Effector memory CD4-positive, alpha-beta T cell (primary cell): ENCODE measurements at regions not wholly inside any gene's neighbourhood (a gene's known extent, or its start where the extent isn't known, plus 50 kb on each side); places are given as distances from the start of the nearest gene placed in this dataset.

Experiments
- DNase-seq, 3 donors: peaks; one replicate each; pipeline ENCODE4 v3.0.0-alpha.2; 2020
- H3K27ac ChIP-seq: 2 replicates; pipeline ENCODE4 v1.7.0; 2013; ENCODE audit warnings: mild to moderate bottlenecking, low read length, moderate library complexity; ENCODE audit not compliant: insufficient read depth, poor library complexity, severe bottlenecking
- H3K27me3 ChIP-seq: replicated peaks from 2 replicates; pipeline ENCODE4 v1.7.0; 2013; ENCODE audit warnings: mild to moderate bottlenecking, low read length; ENCODE audit not compliant: insufficient read depth, control insufficient read depth, poor library complexity, severe bottlenecking
- H3K36me3 ChIP-seq: 2 replicates; pipeline ENCODE4 v1.7.0; 2013; ENCODE audit warnings: mild to moderate bottlenecking, low read length, moderate library complexity; ENCODE audit not compliant: control insufficient read depth, insufficient read depth
- H3K4me1 ChIP-seq: 2 replicates; pipeline ENCODE4 v1.7.0; 2013; ENCODE audit warnings: low read length, mild to moderate bottlenecking; ENCODE audit not compliant: control insufficient read depth, insufficient read depth, poor library complexity, severe bottlenecking
- H3K4me3 ChIP-seq: 2 replicates; pipeline ENCODE4 v1.7.0; 2013; ENCODE audit warnings: low read length, low read depth, mild to moderate bottlenecking; ENCODE audit not compliant: insufficient read depth, poor library complexity, severe bottlenecking
- H3K9me3 ChIP-seq: 2 replicates; pipeline ENCODE4 v1.7.0; 2013; ENCODE audit warnings: mild to moderate bottlenecking, low read length, moderate library complexity; ENCODE audit not compliant: control insufficient read depth

DNA sequence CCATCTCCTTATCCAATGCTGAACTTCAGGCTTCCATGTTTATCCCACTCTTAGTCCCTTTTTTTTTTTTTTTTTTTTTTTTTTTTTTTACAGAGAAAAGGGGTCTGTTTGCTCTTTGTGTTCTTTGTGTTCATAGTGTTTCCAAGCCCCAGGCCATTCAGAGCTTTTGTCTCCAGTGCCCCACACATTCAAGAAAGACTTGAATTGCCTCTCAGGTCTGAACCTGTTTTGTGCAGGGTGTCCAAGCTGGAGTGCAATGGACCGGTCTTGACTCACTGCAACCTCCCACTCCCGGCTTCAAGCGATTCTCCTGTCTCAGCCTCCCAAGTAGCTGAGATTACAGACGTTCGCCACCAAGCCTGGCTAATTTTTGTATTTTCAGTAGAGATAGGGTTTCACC lies 191.2 kb downstream of the PALM2AKAP2 start:
- peaks cover 26% of the 10 kb centered on the region for H3K4me1 ChIP-seq
- no peaks in the 10 kb centered on the region for H3K9me3 ChIP-seq
- no peak overlapping the region for H3K27ac ChIP-seq
- no peaks in the 10 kb centered on the region for H3K36me3 ChIP-seq
- H3K4me3 ChIP-seq = no peak overlapping the region
- no peak for DNase-seq
- H3K27me3 ChIP-seq = no peaks in the 10 kb centered on the region

DNA sequence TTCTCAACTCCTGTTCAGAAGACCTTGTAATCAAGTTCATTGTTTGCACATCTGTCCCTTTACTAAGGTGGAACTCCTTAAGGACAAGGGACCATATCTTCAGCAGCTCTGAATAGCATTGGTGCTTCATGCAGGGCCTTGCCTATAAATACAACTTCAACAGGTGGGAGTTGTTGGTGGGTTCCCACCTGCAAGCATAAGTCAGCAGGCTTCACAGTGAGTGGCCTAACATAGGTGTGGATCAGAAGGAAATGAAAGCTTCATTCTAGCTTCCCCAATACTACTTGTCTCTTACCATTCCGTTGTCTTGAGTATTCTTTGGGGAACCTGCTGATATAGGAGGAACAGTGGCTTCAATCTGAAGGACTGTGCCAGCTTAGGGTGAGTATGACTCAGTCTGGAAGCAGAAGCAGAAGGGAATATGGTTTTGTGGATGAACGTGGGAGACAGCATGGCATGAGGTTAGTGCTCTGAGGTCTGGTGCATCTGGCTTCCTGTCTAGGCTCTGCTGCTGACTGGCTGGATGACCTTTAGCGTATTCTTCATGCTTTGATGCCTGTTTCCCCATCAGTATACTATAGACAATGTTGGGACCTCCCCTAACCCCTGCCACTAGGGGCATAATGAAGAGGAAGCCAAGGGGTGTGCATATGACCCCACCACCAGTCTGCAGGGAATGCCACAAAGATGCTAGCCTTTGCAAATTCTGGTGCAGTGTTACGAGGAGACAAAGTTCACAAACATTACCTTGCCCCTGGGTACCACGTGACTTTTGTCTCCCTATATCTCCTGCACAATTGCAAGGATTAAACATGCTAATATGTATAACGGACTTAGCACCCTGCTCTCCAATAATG lies 192.3 kb downstream of the PALM2AKAP2 start:
- peaks cover 26% of the 10 kb centered on the region for H3K4me1 ChIP-seq
- no peak overlapping the region for H3K27ac ChIP-seq
- H3K27me3 ChIP-seq = no peaks in the 10 kb centered on the region
- no peak for DNase-seq
- no peak overlapping the region for H3K4me3 ChIP-seq
- H3K36me3 ChIP-seq = no peaks in the 10 kb centered on the region
- no peaks in the 10 kb centered on the region for H3K9me3 ChIP-seq

DNA sequence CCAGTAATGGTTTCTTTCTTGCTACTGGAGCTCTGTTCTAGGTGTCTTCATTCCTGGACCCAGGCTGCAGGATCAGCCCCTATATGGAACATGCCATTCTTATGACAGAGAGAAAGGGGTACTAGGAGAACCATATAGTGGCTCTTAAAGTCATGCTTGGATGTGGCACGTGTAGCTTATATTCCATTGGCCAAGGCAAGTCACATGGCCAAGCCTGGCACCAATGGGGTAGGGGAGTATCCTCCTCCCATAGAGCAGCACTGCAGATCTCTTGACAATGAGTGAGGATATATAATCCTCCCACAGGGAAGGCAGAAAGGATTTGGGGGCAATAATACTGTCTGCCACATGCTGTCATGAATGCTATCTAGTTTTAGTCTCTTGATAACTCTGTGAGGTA lies 193.3 kb downstream of the PALM2AKAP2 start:
- Histone ChIP-seq H3K27me3 (no peaks in the 10 kb centered on the region), H3K4me3 (no peak overlapping the region), H3K9me3 (no peaks in the 10 kb centered on the region), H3K36me3 (no peaks in the 10 kb centered on the region), H3K4me1 (peaks cover 16% of the 10 kb centered on the region), H3K27ac (no peak overlapping the region)
- DNase-seq = no peak

DNA sequence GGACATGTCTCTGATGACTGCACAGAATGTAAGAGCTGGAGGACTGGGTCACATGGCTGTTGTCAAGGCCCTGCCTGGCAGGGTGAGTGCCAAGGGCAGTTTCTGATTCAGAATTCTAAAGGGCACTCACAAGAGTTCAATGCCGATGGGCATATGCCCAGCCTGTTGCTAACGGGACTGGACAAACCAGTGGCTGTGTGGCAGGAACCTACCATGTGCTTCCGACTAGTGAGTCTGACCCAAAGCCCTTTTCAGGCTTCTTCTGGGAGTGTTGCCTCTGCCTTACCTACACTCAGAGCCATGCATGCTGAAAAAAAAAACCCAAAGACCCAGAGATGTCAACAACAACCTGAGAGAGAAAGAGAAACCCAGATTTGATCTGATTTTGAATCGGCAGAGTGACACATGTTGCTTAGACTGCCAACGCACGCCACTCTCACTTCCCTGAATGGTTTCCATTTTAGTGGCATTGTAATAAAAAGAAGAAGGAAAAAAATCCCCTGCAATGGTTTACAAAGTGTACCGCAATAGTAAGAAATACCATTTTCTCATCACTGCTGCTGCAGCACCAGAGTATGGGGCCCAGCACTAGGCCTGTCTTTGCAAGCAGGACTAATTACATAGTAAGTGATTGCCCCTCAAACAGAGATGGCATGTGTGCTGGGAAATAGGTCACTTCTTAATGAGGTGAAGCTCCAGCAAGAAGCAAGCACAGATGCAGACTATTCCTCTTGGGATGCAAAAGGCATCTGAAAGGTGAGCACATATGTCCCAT lies 194.3 kb downstream of the PALM2AKAP2 start:
- DNase-seq = no peak
- H3K27me3 ChIP-seq = no peaks in the 10 kb centered on the region
- H3K27ac ChIP-seq = no peak overlapping the region
- H3K4me3 ChIP-seq = no peak overlapping the region
- no peaks in the 10 kb centered on the region for H3K9me3 ChIP-seq
- no peaks in the 10 kb centered on the region for H3K36me3 ChIP-seq
- peaks cover 6% of the 10 kb centered on the region for H3K4me1 ChIP-seq

DNA sequence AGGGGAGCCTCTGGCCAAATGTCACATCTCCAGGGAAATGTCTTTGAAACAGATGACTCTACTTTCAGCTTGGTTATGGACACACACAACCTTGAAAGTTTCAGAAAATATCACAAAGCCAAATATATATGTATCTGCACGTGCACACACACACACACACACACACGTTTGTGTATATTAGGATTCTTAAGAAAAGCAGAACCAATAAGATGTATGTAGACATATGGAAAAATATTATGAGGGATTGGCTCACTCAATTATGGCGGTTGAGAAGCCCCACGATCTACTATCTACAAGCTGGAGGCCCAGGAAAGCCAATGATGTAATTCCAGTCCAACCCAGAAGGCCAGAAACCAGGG lies 194.9 kb downstream of the PALM2AKAP2 start:
- DNase-seq = no peak
- Histone ChIP-seq H3K27me3 (no peaks in the 10 kb centered on the region), H3K4me1 (peaks cover under 1% of the 10 kb centered on the region), H3K4me3 (no peak overlapping the region), H3K36me3 (no peaks in the 10 kb centered on the region), H3K27ac (no peak overlapping the region), H3K9me3 (no peaks in the 10 kb centered on the region)

DNA sequence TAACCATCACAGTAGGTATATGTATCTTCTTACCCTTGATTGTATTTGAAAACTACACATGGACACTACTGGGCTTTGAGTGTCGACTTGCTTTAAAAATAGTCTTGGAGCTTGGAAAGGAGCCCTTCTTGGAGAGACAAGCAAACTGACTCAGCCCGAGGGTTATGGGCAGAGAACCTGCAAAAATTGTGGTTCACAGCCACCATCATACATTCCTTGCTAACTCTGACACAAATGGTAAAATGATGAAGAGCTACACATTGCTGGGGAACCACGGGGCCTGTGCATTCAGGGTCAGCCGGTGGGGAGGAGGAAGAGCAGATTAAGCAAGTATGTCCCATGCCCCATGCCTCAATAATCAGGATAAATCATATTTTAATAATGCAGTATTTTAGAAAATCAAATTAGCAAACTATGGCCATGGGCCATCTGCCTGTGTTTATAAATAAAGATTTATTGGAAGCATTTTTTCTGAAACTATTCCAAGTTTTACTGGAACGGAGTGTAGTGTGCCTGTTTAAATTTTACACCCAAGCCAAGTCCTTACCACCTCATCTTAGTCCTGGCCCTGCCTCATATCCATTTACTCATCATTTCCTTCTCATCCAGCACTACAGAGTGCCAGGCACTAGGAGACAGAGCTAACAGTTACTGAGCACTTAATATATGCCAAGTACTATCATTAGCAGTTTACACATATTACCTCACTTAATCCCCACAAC lies 195.7 kb downstream of the PALM2AKAP2 start:
- Histone ChIP-seq H3K4me3 (no peak overlapping the region), H3K27me3 (no peaks in the 10 kb centered on the region), H3K9me3 (no peaks in the 10 kb centered on the region), H3K27ac (no peak overlapping the region), H3K4me1 (no peaks in the 10 kb centered on the region), H3K36me3 (no peaks in the 10 kb centered on the region)
- DNase-seq = no peak

DNA sequence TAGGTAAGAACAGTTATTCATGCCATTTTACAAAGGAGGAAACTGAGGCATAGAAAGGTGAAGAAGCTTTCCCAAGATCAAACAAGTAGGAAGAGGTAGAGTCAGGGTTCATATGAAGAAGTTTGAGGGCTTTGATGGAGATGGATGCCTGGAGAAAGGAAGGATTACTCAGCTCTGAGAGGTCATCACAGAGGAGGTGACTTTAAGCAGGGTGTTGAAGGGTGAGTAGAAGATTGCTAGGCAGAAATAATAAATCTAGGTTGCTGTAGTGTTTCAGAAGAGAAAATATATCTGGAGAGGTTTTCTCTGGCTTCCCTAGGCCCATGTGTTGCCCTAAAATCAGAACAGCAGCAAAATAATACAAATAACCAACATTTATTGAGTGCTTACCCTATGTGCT lies 196.3 kb downstream of the PALM2AKAP2 start:
- no peak overlapping the region for H3K27ac ChIP-seq
- no peaks in the 10 kb centered on the region for H3K36me3 ChIP-seq
- H3K4me1 ChIP-seq = no peaks in the 10 kb centered on the region
- no peaks in the 10 kb centered on the region for H3K9me3 ChIP-seq
- DNase-seq = no peak
- H3K27me3 ChIP-seq = no peaks in the 10 kb centered on the region
- H3K4me3 ChIP-seq = no peak overlapping the region

DNA sequence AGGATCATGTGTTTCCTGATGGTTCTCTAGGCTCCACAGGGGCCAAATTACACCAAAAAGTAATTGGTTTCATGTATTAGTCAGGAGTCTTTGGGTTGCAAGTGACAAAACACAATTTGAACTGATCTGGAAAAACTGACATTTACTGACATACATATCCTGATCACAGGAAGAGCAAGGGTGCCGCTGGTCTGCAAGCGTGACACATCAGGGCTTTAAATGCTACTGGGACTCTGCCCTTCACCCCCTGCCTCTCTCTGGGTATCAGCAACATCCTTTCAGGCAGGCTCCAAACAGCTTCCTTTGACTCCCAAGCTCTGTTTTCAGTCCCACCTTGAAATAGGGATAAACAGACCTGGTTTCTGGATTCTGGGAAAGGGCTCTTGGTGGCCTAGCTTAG lies 197.5 kb downstream of the PALM2AKAP2 start:
- Histone ChIP-seq H3K9me3 (no peaks in the 10 kb centered on the region), H3K27ac (no peak overlapping the region), H3K36me3 (no peaks in the 10 kb centered on the region), H3K27me3 (no peaks in the 10 kb centered on the region), H3K4me1 (no peaks in the 10 kb centered on the region), H3K4me3 (no peak overlapping the region)
- no peak for DNase-seq

DNA sequence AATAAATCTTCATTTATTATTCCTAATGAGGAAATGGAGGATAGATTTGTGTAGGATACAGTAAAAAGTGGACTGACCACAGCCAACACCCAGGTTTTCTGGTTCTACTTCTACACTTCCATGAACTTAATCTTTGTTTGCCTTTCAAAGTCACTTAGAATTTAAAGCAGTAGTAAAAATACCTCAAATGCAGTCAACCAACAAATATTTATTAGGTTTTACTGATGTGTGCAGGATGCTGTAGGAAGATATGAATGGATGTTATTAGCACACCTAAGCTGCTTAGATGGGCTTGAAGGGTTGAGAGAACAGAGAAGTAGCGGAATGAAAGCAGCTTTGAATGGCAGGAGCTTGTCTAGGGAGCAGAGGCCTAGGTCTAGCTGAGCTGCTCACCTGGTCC lies 201.1 kb downstream of the PALM2AKAP2 start:
- DNase-seq = no peak
- Histone ChIP-seq H3K4me1 (no peaks in the 10 kb centered on the region), H3K27ac (no peak overlapping the region), H3K36me3 (no peaks in the 10 kb centered on the region), H3K27me3 (no peaks in the 10 kb centered on the region), H3K4me3 (no peak overlapping the region), H3K9me3 (no peaks in the 10 kb centered on the region)

DNA sequence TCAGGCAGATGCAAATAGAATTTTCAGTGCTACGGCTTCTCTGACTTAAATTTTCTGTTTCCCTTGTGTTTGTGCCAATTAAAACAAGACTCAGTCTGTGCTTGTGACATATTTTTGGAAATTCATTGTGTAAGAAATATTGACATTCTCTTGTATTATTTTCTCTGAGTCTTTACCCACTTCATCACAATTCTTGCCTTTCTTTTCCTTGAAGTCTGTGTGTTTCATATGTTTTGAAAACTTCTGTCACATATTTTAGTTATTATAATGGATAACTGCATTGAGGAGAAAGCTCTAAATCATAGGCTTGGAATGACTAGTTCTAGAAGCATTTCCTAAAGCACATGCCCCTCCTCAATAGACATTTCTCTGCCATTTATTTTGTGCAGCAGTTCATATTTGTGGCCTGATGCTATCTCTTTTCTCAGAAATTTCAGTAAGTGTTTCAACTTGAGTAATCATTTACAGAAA lies 206.6 kb downstream of the PALM2AKAP2 start:
- Histone ChIP-seq H3K4me3 (no peak overlapping the region), H3K27ac (no peak overlapping the region), H3K9me3 (no peaks in the 10 kb centered on the region)

More for the DNA sequence above, 206.6 kb downstream of the PALM2AKAP2 start:
- no peaks in the 10 kb centered on the region for H3K36me3 ChIP-seq
- no peaks in the 10 kb centered on the region for H3K27me3 ChIP-seq
- no peak for DNase-seq
- H3K4me1 ChIP-seq = no peaks in the 10 kb centered on the region
